ENCODE measurements at regions not wholly inside any gene's neighbourhood (a gene's known extent, or its start where the extent isn't known, plus 50 kb on each side); places are given as distances from the start of the nearest gene placed in this dataset.

DNA sequence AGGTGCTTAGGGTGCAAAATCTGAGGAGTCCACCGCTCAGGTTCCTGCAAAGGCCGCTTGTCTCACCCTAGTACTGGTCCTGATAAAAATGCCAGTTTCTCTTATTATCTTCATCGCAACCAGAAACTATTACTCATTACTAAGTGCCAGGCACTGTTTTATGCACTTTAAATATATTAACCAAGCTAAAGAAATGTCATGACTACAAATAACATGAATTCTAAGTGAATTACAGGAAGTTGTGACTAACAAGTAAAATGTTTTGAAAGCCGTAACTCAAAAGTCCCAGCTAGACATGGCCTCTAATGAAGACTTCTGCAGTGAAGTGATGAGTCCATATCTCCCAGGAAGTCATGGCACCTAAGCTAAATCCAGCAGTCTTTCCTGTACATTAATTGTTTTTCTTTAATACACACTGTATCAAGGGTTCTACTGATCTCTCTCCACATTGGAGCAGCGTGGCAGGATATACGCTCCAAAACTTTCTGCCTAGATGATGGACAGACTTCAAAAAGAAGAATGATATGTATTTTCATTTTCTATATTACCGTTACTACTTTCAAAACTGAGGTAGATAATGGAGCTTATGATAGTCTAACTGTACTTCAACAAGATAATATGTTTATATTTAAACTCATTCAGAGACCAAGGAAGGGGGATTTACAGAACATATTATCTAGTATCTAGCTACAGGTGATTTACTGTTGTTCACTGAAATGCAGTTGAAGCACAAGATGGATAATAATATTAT, 117.3 kb upstream of the ARID2 start:
- no peak for TF ChIP-seq POLR2AphosphoS5 (IDR thresholded peaks at IDR 0.05)
- no peak for TF ChIP-seq POLR2A (IDR thresholded peaks at IDR 0.05)

Data from gastroesophageal sphincter (tissue), 2 donors.